DOHH2 (cell line): ENCODE measurements at regions not wholly inside any gene's neighbourhood (a gene's known extent, or its start where the extent isn't known, plus 50 kb on each side); places are given as distances from the start of the nearest gene placed in this dataset.

Source experiments
- CTCF ChIP-seq: fragments of 200-600 bp; sonication (generic); IDR thresholded peaks from one replicate; pipeline ENCODE4 v1.5.1; 2014; ENCODE audit warnings: antibody characterized with exemption, mild to moderate bottlenecking, low read depth, low read length; ENCODE audit not compliant: poor library complexity, severe bottlenecking
- EZH2phosphoT487 ChIP-seq: fragments of 200-600 bp; sonication (generic); IDR thresholded peaks from 2 replicates; pipeline ENCODE4 v1.6.1; 2017; ENCODE audit warnings: borderline replicate concordance, mild to moderate bottlenecking, antibody characterized with exemption, low read length, moderate library complexity, mixed read lengths

- no peak for TF ChIP-seq CTCF
- no peak for TF ChIP-seq EZH2phosphoT487
These were observed 344.1 kb downstream of the PCDH10 start for GRCh38 chr4:133493241-133493640.
